K562 (cell line): ENCODE measurements at regions not wholly inside any gene's neighbourhood (a gene's known extent, or its start where the extent isn't known, plus 50 kb on each side); places are given as distances from the start of the nearest gene placed in this dataset.
A peak's percentile ranks its signal among the peaks of the same experiment; 100 is the strongest.
"Not testable (repeated sequence)": the region's sequence is repeated elsewhere in the genome, so short reads cannot be mapped to it uniquely, and the experiment has no call there.

Experiments used
- ATAC-seq: fragments of 200-7000 bp; cut with Tn5 transposase; 3 replicates; pipeline ENCODE4 v1.9.1; 2020; ENCODE audit warnings: moderate library complexity
- BruUV-seq: library from RNA; stranded (reverse); fragments of 400-500 nt; replicated peaks from 2 replicates; lab custom pipeline; 2021; lab: Mats Ljungman, UMichigan
- CTCF ChIA-PET: fragments of 300-600 bp; formaldehyde crosslinking; extraction: SDS; loops from one replicate; lab custom pipeline; 2021; ENCODE audit warnings: low intra/inter-chr PET ratio; lab: Yijun Ruan, JAX
- POLR2A ChIA-PET: fragments of 300-600, 350-650 bp; sonication (Branson Sonifier 250); formaldehyde crosslinking; extraction: SDS; loops from one replicate; lab custom pipeline; 2021; ENCODE audit warnings: antibody characterized with exemption, inconsistent platforms; lab: Yijun Ruan, JAX
- DNase-seq, 4 experiments: peaks; one replicate each; pipeline versions ENCODE4 v3.0.0 to v3.0.0-alpha.2; 2011 to 2018; ENCODE audit warnings: low spot score in 3 of 4, mixed read lengths in 3 of 4; ENCODE audit errors: extremely low read depth in 1 of 4
- FAIRE-seq: peaks from 2 replicates; lab custom pipeline; 2011; peaks lifted over from hg19 to GRCh38; lab: Jason Lieb, UNC
- H2AFZ ChIP-seq: 2 replicates; pipeline ENCODE4 v1.6.0; 2011; ENCODE audit warnings: low read depth, low read length, control low read depth, inconsistent platforms
- H3K27ac ChIP-seq: fragments of 200-600 bp; 3 replicates; pipeline ENCODE4 v1.8.0; 2011; ENCODE audit warnings: low read depth, mild to moderate bottlenecking, control low read depth, inconsistent platforms, low read length, moderate library complexity, mixed read lengths; ENCODE audit errors: extremely low read depth
- H3K27me3 ChIP-seq, 2 experiments: fragments of 300-600 bp in 1 of 2; 2 replicates in 1 of 2; 3 replicates in 1 of 2; pipeline versions ENCODE4 v1.6.0 to v1.8.0; 2011; ENCODE audit warnings: inconsistent platforms in 2 of 2, low read length in 2 of 2, mild to moderate bottlenecking in 1 of 2, mixed read lengths in 1 of 2, moderate library complexity in 1 of 2; ENCODE audit not compliant: control insufficient read depth in 2 of 2, insufficient read depth in 2 of 2
- H3K36me3 ChIP-seq: fragments of 300-600 bp; 3 replicates; pipeline ENCODE4 v1.8.0; 2011; ENCODE audit warnings: mild to moderate bottlenecking, low read length, inconsistent platforms; ENCODE audit not compliant: control insufficient read depth, insufficient read depth
- H3K4me1 ChIP-seq, 2 experiments: fragments of 200-600 bp in 1 of 2; replicated peaks in 1 of 2; 2 replicates in 1 of 2; 3 replicates in 1 of 2; pipeline versions ENCODE4 v1.5.1 to v1.8.0; 2011; ENCODE audit warnings: inconsistent platforms in 2 of 2, low read length in 2 of 2, mild to moderate bottlenecking in 1 of 2, mixed read lengths in 1 of 2, moderate library complexity in 1 of 2; ENCODE audit not compliant: control insufficient read depth in 2 of 2, insufficient read depth in 2 of 2
- H3K4me2 ChIP-seq: 2 replicates; pipeline ENCODE4 v1.6.1; 2011; ENCODE audit warnings: low read length, control low read depth, inconsistent platforms, mixed read lengths; ENCODE audit not compliant: insufficient read depth
- H3K4me3 ChIP-seq: fragments of 200-600 bp; sonication (generic), shearing (Covaris generic); 2 replicates; pipeline ENCODE4 v1.5.1; 2016; ENCODE audit warnings: control low read depth, inconsistent platforms
- H3K79me2 ChIP-seq: fragments of 200-600 bp; 3 replicates; pipeline ENCODE4 v1.8.0; 2011; ENCODE audit warnings: low read length, inconsistent platforms; ENCODE audit not compliant: control insufficient read depth, insufficient read depth
- H3K9ac ChIP-seq, 2 experiments: 2 replicates each; pipeline versions ENCODE4 v1.6.0 to v1.6.1; 2011; ENCODE audit warnings: low read depth in 2 of 2, low read length in 2 of 2, control low read depth in 1 of 2, inconsistent platforms in 1 of 2, mild to moderate bottlenecking in 1 of 2, mixed read lengths in 1 of 2; ENCODE audit not compliant: insufficient read depth in 1 of 2
- H3K9me1 ChIP-seq: one replicate; pipeline ENCODE4 v1.6.0; 2011; ENCODE audit warnings: inconsistent platforms, mild to moderate bottlenecking, low read length, moderate library complexity; ENCODE audit not compliant: control insufficient read depth, insufficient read depth
- H3K9me3 ChIP-seq: replicated peaks from 2 replicates; pipeline ENCODE4 v1.5.1; 2011; ENCODE audit warnings: low read depth, low read length, inconsistent platforms; ENCODE audit not compliant: control insufficient read depth, insufficient read depth
- H4K20me1 ChIP-seq: replicated peaks from 2 replicates; pipeline ENCODE4 v1.6.1; 2011; ENCODE audit warnings: low read length, inconsistent platforms, mixed read lengths; ENCODE audit not compliant: control insufficient read depth, insufficient read depth
- EGR1 ChIP-seq: fragments of 450-650 bp; conservative IDR thresholded peaks from 2 replicates; pipeline ENCODE4 v1.6.1; 2017; ENCODE audit warnings: mild to moderate bottlenecking
- EP400 ChIP-seq: fragments of 450-650 bp; IDR thresholded peaks from 2 replicates; pipeline ENCODE4 v1.6.1; 2017; ENCODE audit warnings: antibody characterized with exemption, mild to moderate bottlenecking, moderate library complexity
- NFRKB ChIP-seq: fragments of 450-650 bp; IDR thresholded peaks from 2 replicates; pipeline ENCODE4 v1.6.1; 2016; ENCODE audit warnings: low read depth
- NFYB ChIP-seq: IDR thresholded peaks from 2 replicates; pipeline ENCODE4 v1.6.1; 2011; ENCODE audit warnings: mild to moderate bottlenecking, moderate library complexity; ENCODE audit not compliant: insufficient read length; ENCODE audit errors: extremely low read depth
- PHF8 ChIP-seq: fragments of 200-600 bp; sonication (generic); IDR thresholded peaks from 2 replicates; pipeline ENCODE4 v1.6.1; 2012; ENCODE audit warnings: mixed run types, mild to moderate bottlenecking, inconsistent platforms, low read length, moderate library complexity, borderline replicate concordance
- POLR2H ChIP-seq: IDR thresholded peaks from 2 replicates; pipeline ENCODE4 v1.6.1; 2016; ENCODE audit warnings: missing genetic modification characterization, low read depth, mild to moderate bottlenecking, control low read depth, missing compliant biosample characterization, moderate library complexity
- RBFOX2 ChIP-seq: fragments of 200-400 bp; formaldehyde crosslinking; IDR thresholded peaks from 2 replicates; pipeline ENCODE4 v1.6.1; 2017; ENCODE audit warnings: low read depth, mild to moderate bottlenecking, low read length, moderate library complexity
- SUPT5H ChIP-seq: fragments of 450-650 bp; IDR thresholded peaks from 2 replicates; pipeline ENCODE4 v1.6.1; 2016
- VEZF1 ChIP-seq: fragments of 200-800 bp; sonication (Bioruptor generic); IDR thresholded peaks from 2 replicates; pipeline ENCODE4 v1.6.1; 2017; ENCODE audit warnings: missing genetic modification characterization, missing compliant biosample characterization
- ZKSCAN3 ChIP-seq: fragments of 250-450 bp; sonication (Bioruptor Pico); IDR thresholded peaks from 2 replicates; pipeline ENCODE4 v1.4.0; 2020
- ZNF184 ChIP-seq: sonication (generic); formaldehyde crosslinking; IDR thresholded peaks from 2 replicates; pipeline ENCODE4 v1.5.0; 2020; ENCODE audit warnings: missing genetic modification reagents
- ZNF316 ChIP-seq: fragments of 450-650 bp; IDR thresholded peaks from 2 replicates; pipeline ENCODE4 v1.6.1; 2016
- WGBS: fragments of 100-300 bp; shearing (Covaris generic); methylation state at CpG from one replicate; pipeline ENCODE4 v1.1.6; 2016; ENCODE audit warnings: low coverage, mixed read lengths; ENCODE audit not compliant: insufficient coverage; ENCODE audit errors: missing lambda C conversion rate; 5-methylcytosine and 5-hydroxymethylcytosine counted together
- in situ Hi-C: fragments of 300-500 bp; cut with MboI; formaldehyde crosslinking; loops from 4 replicates; pipeline ENCODE4 v1.15.0; 2018; ENCODE audit warnings: inconsistent platforms, mixed read lengths
- intact Hi-C: fragments of 100-400 bp; cut with micrococcal nuclease; formaldehyde crosslinking; loops from 2 replicates; pipeline ENCODE4 v1.14.2; 2022

GRCh38 chr13:81350056-81350455, 1009.1 kb upstream of the SPRY2 start:
- H3K79me2 ChIP-seq: no peaks in the 10 kb centered on the region
- H4K20me1 ChIP-seq: no peaks in the 10 kb centered on the region
- WGBS: 25% methylated on average over 1 of the region's 1 CpG
- H2AFZ ChIP-seq: no peak overlapping the region
- H3K9me3 ChIP-seq: no peaks in the 10 kb centered on the region
- H3K4me2 ChIP-seq: no peak overlapping the region
- H3K9ac ChIP-seq: no peak overlapping the region
- no peaks in the 10 kb centered on the region for H3K27me3 ChIP-seq
- intact Hi-C loops (no loop called here), in situ Hi-C loops (no loop called here)
- no peak overlapping the region for H3K4me3 ChIP-seq
- H3K4me1 ChIP-seq: no peaks in the 10 kb centered on the region
- FAIRE-seq (no peak), DNase-seq (no peak), ATAC-seq (no peak)
- CTCF ChIA-PET: no interaction called here
- H3K36me3 ChIP-seq: no peaks in the 10 kb centered on the region
- POLR2A ChIA-PET: no interaction called here
- TF ChIP-seq ZKSCAN3 (CRISPR knock-in tag) (no peak), ZNF316 (peak; percentile 63), ZNF184 (CRISPR knock-in tag) (no peak)
- H3K9me1 ChIP-seq: no peaks in the 10 kb centered on the region
- H3K27ac ChIP-seq: no peak overlapping the region
- no TSS peak for BruUV-seq

GRCh38 chr13:81340118-81341069, 999.5 kb upstream of the SPRY2 start:
- H4K20me1 ChIP-seq, H3K36me3 ChIP-seq, H3K9me3 ChIP-seq, FAIRE-seq, intact Hi-C loops, H2AFZ ChIP-seq, in situ Hi-C loops, H3K27me3 ChIP-seq, H3K9me1 ChIP-seq, H3K4me1 ChIP-seq, CTCF ChIA-PET: not testable (repeated sequence)
- Histone ChIP-seq H3K79me2 (peaks cover 41% of the 10 kb centered on the region), H3K27ac (0 out of 3 replicates have a peak overlapping the region, but pooled peaks have one; percentile 36), H3K9ac (peak overlapping the region in 1 of 2 experiments; percentile 35; a peak in 2 of 4 replicates), H3K4me3 (peak overlapping the region; percentile 40), H3K4me2 (peak overlapping the region; percentile 46; the same call in 1 of the 2 replicates)
- BruUV-seq: TSS peak; percentile 60
- DNase-seq (peak in 1 of 4 experiments; percentile 58), ATAC-seq (peak; percentile 80)
- POLR2A ChIA-PET: interaction anchor here (0.8 to 1.3 kb wide), 2 partner anchors 42 to 228 kb away, joined by 3 read pairs; no protein-coding TSS in a partner anchor
- WGBS: 2% methylated on average over 13 of the region's 36 CpGs
- TF ChIP-seq NFYB (peak; percentile 49), NFRKB (0 out of 2 replicates have a peak, but pooled peaks have one; percentile 19), VEZF1 (peak; percentile 74), RBFOX2 (0 out of 2 replicates have a peak, but pooled peaks have one; percentile 44), POLR2H (peak; percentile 78), PHF8 (peak; percentile 24; the same call in 1 of the 2 replicates), EGR1 (peak; percentile 25; the same call in 1 of the 2 replicates), SUPT5H (peak; percentile 67), EP400 (0 out of 2 replicates have a peak, but pooled peaks have one; percentile 13)
